K562 (cell line): ENCODE measurements at regions not wholly inside any gene's neighbourhood (a gene's known extent, or its start where the extent isn't known, plus 50 kb on each side); places are given as distances from the start of the nearest gene placed in this dataset.
A peak's percentile ranks its signal among the peaks of the same experiment; 100 is the strongest.

Source experiments
- ELF2 ChIP-seq: fragments of 250-450 bp; sonication (Bioruptor Pico); IDR thresholded peaks from 2 replicates; pipeline ENCODE4 v1.5.0; 2021; ENCODE audit warnings: mild to moderate bottlenecking
- FOXK2 ChIP-seq, 2 experiments: fragments of 450-650 bp; IDR thresholded peaks in 1 of 2; conservative IDR thresholded peaks in 1 of 2; 2 replicates each; pipeline ENCODE4 v1.6.1; 2016; ENCODE audit warnings: low read depth in 2 of 2, mild to moderate bottlenecking in 1 of 2
- JUND ChIP-seq, 2 experiments: IDR thresholded peaks; 2 replicates in 1 of 2; 3 replicates in 1 of 2; pipeline ENCODE4 v1.6.1; 2011; ENCODE audit warnings: borderline replicate concordance in 2 of 2, low read depth in 2 of 2, low read length in 2 of 2, improper control_type of control experiment in 1 of 2, missing biosample characterization in 1 of 2, missing genetic modification characterization in 1 of 2, missing genetic modification reagents in 1 of 2
- L3MBTL2 ChIP-seq: fragments of 450-650 bp; IDR thresholded peaks from 2 replicates; pipeline ENCODE4 v1.6.1; 2016; ENCODE audit warnings: mild to moderate bottlenecking, moderate library complexity
- MEIS2 ChIP-seq: fragments of 450-650 bp; IDR thresholded peaks from 2 replicates; pipeline ENCODE4 v1.6.1; 2014; ENCODE audit warnings: mild to moderate bottlenecking; ENCODE audit not compliant: partially characterized antibody
- MTA2 ChIP-seq: fragments of 450-650 bp; IDR thresholded peaks from 2 replicates; pipeline ENCODE4 v1.6.1; 2016; ENCODE audit warnings: low read depth
- PBX2 ChIP-seq, 2 experiments: IDR thresholded peaks in 1 of 2; conservative IDR thresholded peaks in 1 of 2; 2 replicates each; pipeline ENCODE4 v1.6.1; 2016; ENCODE audit warnings: low read depth in 2 of 2, mild to moderate bottlenecking in 1 of 2, missing compliant biosample characterization in 1 of 2, missing genetic modification characterization in 1 of 2, moderate library complexity in 1 of 2
- PCBP1 ChIP-seq: fragments of 200-400 bp; formaldehyde crosslinking; IDR thresholded peaks from 2 replicates; pipeline ENCODE4 v1.6.1; 2018; ENCODE audit warnings: mild to moderate bottlenecking, low read depth, low read length; ENCODE audit not compliant: poor library complexity, severe bottlenecking
- PRMT5 ChIP-seq: sonication (generic); formaldehyde crosslinking; IDR thresholded peaks from 2 replicates; pipeline ENCODE4 v1.5.0; 2020; ENCODE audit warnings: missing genetic modification reagents
- RFX1 ChIP-seq: fragments of 450-650 bp; IDR thresholded peaks from 2 replicates; pipeline ENCODE4 v1.6.1; 2016; ENCODE audit warnings: mild to moderate bottlenecking, moderate library complexity
- SAFB2 ChIP-seq: fragments of 200-400 bp; formaldehyde crosslinking; IDR thresholded peaks from 2 replicates; pipeline ENCODE4 v1.6.1; 2018; ENCODE audit warnings: borderline replicate concordance, low read length, low read depth, moderate library complexity; ENCODE audit not compliant: severe bottlenecking
- TCF15 ChIP-seq: fragments of 250-450 bp; sonication (Bioruptor Pico); IDR thresholded peaks from 2 replicates; pipeline ENCODE4 v1.8.0; 2022; ENCODE audit warnings: moderate library complexity, mild to moderate bottlenecking, inconsistent platforms
- VEZF1 ChIP-seq: fragments of 200-800 bp; sonication (Bioruptor generic); IDR thresholded peaks from 2 replicates; pipeline ENCODE4 v1.6.1; 2017; ENCODE audit warnings: missing genetic modification characterization, missing compliant biosample characterization
- ZFP91 ChIP-seq: sonication (generic); formaldehyde crosslinking; IDR thresholded peaks from 2 replicates; pipeline ENCODE4 v1.8.0; 2022; ENCODE audit warnings: mild to moderate bottlenecking, missing genetic modification reagents
- TF ChIP-seq, protein P1 (sequence below), 3 experiments: fragments of 200-800 bp in 1 of 3; fragments of 250-450 bp in 1 of 3; fragments of 450-650 bp in 1 of 3; sonication (Bioruptor Pico) in 1 of 3; sonication (Bioruptor generic) in 1 of 3; formaldehyde crosslinking in 1 of 3; IDR thresholded peaks; 2 replicates each; pipeline versions ENCODE4 v1.6.1 to v1.8.0; 2016 to 2022; ENCODE audit warnings: mild to moderate bottlenecking in 2 of 3, missing genetic modification characterization in 2 of 3, missing compliant biosample characterization in 1 of 3, moderate library complexity in 1 of 3

DNA sequence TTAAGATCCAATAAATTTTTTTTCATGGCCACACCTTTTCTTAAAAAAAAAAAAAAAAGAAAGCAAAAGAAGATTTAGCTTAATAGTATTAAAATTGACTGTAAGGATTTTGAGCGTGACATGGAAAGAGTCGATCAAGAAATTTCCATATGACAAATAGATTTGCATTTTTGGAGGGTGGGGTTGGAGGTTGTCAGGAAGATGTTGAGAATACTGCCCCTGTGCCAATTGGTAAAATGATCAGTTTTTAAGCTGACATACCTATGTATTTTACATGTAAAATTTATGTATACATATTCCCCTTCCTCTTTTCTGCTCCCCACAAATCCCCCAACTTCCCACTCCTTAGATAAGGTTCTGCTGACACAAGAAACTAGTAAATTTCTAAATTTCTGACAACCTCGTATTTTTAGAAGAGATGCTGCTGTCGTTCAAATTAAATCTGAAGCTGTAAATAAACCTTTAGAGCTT is 520.9 kb downstream of the CD83 start (continued):
- TF ChIP-seq MEIS2 (peak; percentile 13), PRMT5 (CRISPR knock-in tag) (no peak), FOXK2 (conservative IDR thresholded peaks at IDR 0.05 in 1 of 2, IDR thresholded peaks at IDR 0.05 in 1 of 2; ENCODE audit: low read depth in 2 of 2) (no peak), RFX1 (no peak), ZFP91 (CRISPR knock-in tag) (no peak), JUND (IDR thresholded peaks at IDR 0.05; ENCODE audit: borderline replicate concordance, low read depth, low read length) (no peak), JUND (tag; IDR thresholded peaks at IDR 0.05; ENCODE audit: borderline replicate concordance, low read depth, low read length) (no peak), ELF2 (CRISPR knock-in tag) (no peak), SAFB2 (no peak), PCBP1 (no peak), VEZF1 (no peak; the same call in 1 of the 2 replicates), PBX2 (CRISPR knock-in tag; IDR thresholded peaks at IDR 0.05; ENCODE audit: low read depth) (no peak), PBX2 (tag; conservative IDR thresholded peaks at IDR 0.05; ENCODE audit: low read depth) (no peak), L3MBTL2 (no peak), TCF15 (no peak), MTA2 (no peak)
- TF ChIP-seq, protein P1, sequence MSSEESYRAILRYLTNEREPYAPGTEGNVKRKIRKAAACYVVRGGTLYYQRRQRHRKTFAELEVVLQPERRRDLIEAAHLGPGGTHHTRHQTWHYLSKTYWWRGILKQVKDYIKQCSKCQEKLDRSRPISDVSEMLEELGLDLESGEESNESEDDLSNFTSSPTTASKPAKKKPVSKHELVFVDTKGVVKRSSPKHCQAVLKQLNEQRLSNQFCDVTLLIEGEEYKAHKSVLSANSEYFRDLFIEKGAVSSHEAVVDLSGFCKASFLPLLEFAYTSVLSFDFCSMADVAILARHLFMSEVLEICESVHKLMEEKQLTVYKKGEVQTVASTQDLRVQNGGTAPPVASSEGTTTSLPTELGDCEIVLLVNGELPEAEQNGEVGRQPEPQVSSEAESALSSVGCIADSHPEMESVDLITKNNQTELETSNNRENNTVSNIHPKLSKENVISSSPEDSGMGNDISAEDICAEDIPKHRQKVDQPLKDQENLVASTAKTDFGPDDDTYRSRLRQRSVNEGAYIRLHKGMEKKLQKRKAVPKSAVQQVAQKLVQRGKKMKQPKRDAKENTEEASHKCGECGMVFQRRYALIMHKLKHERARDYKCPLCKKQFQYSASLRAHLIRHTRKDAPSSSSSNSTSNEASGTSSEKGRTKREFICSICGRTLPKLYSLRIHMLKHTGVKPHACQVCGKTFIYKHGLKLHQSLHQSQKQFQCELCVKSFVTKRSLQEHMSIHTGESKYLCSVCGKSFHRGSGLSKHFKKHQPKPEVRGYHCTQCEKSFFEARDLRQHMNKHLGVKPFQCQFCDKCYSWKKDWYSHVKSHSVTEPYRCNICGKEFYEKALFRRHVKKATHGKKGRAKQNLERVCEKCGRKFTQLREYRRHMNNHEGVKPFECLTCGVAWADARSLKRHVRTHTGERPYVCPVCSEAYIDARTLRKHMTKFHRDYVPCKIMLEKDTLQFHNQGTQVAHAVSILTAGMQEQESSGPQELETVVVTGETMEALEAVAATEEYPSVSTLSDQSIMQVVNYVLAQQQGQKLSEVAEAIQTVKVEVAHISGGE (CRISPR knock-in tag; IDR thresholded peaks at IDR 0.05), result no peak
